H1 (cell line): ENCODE measurements at regions not wholly inside any gene's neighbourhood (a gene's known extent, or its start where the extent isn't known, plus 50 kb on each side); places are given as distances from the start of the nearest gene placed in this dataset. TPM values are rescaled to one million over a fixed set of nuclear protein-coding genes. Genes with fewer than 3 reads are reported as not detected.

Experiments used
- CHD7 ChIP-seq: fragments of 300-600 bp; sonication (generic); IDR thresholded peaks from 2 replicates; pipeline ENCODE4 v1.7.1; 2012; ENCODE audit warnings: low read length, moderate library complexity, mild to moderate bottlenecking, inconsistent platforms; ENCODE audit not compliant: insufficient replicate concordance
- small RNA-seq: library from polyadenylated mRNA; stranded (forward); fragments of <200 nt; extraction: miRNeasy Mini kit (QIAGEN cat#:217004); gene quantifications from one replicate; pipeline ENCODE3, GENCODE V24; 2013; ENCODE audit not compliant: insufficient read depth

- no peak for TF ChIP-seq CHD7
Measured at GRCh38 chr9:86405086-86405491, 50.9 kb upstream of the TUT7 start (continued).

Small RNAs in the stretch of these regions (small RNA-seq; reads per million reads assigned to genes)
- not detected for gene AL158828.1
- gene RNU2-36P = 0.51 reads per million
